ENCODE measurements at regions not wholly inside any gene's neighbourhood (a gene's known extent, or its start where the extent isn't known, plus 50 kb on each side); places are given as distances from the start of the nearest gene placed in this dataset.

- no peak for TF ChIP-seq ZNF217 (IDR thresholded peaks at IDR 0.05)
- no peak for TF ChIP-seq JUND (IDR thresholded peaks at IDR 0.05; ENCODE audit: low read depth, low read length)
- no peak for TF ChIP-seq FOXM1 (IDR thresholded peaks at IDR 0.05; ENCODE audit: low read depth, low read length)
- TF ChIP-seq BCLAF1 (IDR thresholded peaks at IDR 0.05), result no peak
- no peak for TF ChIP-seq EZH2 (IDR thresholded peaks at IDR 0.05; ENCODE audit: borderline replicate concordance, control insufficient read depth, low read depth, low read length)
- no peak for TF ChIP-seq BCL3 (IDR thresholded peaks at IDR 0.05; ENCODE audit: borderline replicate concordance, insufficient read depth, low read depth, low read length, poor library complexity, severe bottlenecking)
- no peak for TF ChIP-seq FOS (IDR thresholded peaks at IDR 0.05; ENCODE audit: borderline replicate concordance, extremely low read depth, insufficient read length)
- TF ChIP-seq NFIC (IDR thresholded peaks at IDR 0.05; ENCODE audit: low read depth, low read length), result no peak
- TF ChIP-seq CREB1 (IDR thresholded peaks at IDR 0.05; ENCODE audit: low read depth), result no peak
Observed at GRCh38 chr3:25246913-25247312, 181.2 kb upstream of the RARB start.

All from GM12878 (cell line).